ENCODE measurements at regions not wholly inside any gene's neighbourhood (a gene's known extent, or its start where the extent isn't known, plus 50 kb on each side); places are given as distances from the start of the nearest gene placed in this dataset.

DNA sequence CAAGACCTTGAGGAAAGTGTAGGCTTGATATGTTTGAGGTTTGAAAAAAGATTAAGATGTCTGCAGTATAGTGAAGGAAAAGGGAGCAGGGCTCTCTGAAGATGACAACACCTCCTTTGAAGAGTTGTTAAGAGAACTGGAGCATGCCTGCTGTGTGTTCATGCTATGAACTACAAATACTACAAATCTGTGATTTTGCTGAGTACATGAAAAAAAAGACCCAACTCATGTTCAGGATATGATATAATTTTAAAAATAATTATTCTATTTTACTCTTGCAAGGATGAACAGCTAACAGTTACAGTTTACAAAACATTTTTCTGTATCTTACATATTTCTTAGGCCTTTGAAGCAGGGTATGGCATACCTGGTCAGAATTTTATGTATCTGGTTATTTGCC, 305.4 kb upstream of the CWC22 start:
- no peak overlapping the region for H3K4me2 ChIP-seq
- no peaks in the 10 kb centered on the region for H3K36me3 ChIP-seq (replicated peaks in 1 of 2; ENCODE audit: control insufficient read depth in 1 of 2, insufficient read depth in 2 of 2, low read length in 1 of 2)
- H3K9ac ChIP-seq = no peak overlapping the region
- no peaks in the 10 kb centered on the region for H4K20me1 ChIP-seq (ENCODE audit: insufficient read depth)
- H3K27ac ChIP-seq (ENCODE audit: low read depth in 2 of 2, low read length in 1 of 2) = no peak overlapping the region
- POLR2A ChIA-PET = no interaction called here
- no peak overlapping the region for H2AFZ ChIP-seq (ENCODE audit: low read depth)
- H3K4me1 ChIP-seq (ENCODE audit: control insufficient read depth in 1 of 2, insufficient read depth in 2 of 2, low read depth in 1 of 2, low read length in 1 of 2) = no peaks in the 10 kb centered on the region
- H3K9me3 ChIP-seq = no peaks in the 10 kb centered on the region
- no peaks in the 10 kb centered on the region for H3K79me2 ChIP-seq (ENCODE audit: insufficient read depth)
- no peaks in the 10 kb centered on the region for H3F3A ChIP-seq (replicated peaks; ENCODE audit: insufficient read depth)
- H3K9me2 ChIP-seq = no peaks in the 10 kb centered on the region
- no peak overlapping the region for H3K4me3 ChIP-seq (ENCODE audit: low read depth in 2 of 2, low read length in 1 of 2)
- DNase-seq = no peak
- TF ChIP-seq ELF1 (IDR thresholded peaks at IDR 0.05) = no peak
- TF ChIP-seq NRF1 (IDR thresholded peaks at IDR 0.05; ENCODE audit: low read depth, low read length) = no peak
- TF ChIP-seq, protein P1, sequence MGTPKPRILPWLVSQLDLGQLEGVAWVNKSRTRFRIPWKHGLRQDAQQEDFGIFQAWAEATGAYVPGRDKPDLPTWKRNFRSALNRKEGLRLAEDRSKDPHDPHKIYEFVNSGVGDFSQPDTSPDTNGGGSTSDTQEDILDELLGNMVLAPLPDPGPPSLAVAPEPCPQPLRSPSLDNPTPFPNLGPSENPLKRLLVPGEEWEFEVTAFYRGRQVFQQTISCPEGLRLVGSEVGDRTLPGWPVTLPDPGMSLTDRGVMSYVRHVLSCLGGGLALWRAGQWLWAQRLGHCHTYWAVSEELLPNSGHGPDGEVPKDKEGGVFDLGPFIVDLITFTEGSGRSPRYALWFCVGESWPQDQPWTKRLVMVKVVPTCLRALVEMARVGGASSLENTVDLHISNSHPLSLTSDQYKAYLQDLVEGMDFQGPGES (IDR thresholded peaks at IDR 0.05; ENCODE audit: low read depth, low read length) = no peak
- TF ChIP-seq, protein P2, sequence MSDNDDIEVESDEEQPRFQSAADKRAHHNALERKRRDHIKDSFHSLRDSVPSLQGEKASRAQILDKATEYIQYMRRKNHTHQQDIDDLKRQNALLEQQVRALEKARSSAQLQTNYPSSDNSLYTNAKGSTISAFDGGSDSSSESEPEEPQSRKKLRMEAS (IDR thresholded peaks at IDR 0.05; ENCODE audit: low read depth) = no peak
- TF ChIP-seq YY1 (IDR thresholded peaks at IDR 0.05; ENCODE audit: low read depth) = no peak
- no peak for TF ChIP-seq RAD21 (IDR thresholded peaks at IDR 0.05; ENCODE audit: low read length)
- no peak for TF ChIP-seq TCF12 (IDR thresholded peaks at IDR 0.05)
- TF ChIP-seq EZH2phosphoT487 (IDR thresholded peaks at IDR 0.05; ENCODE audit: borderline replicate concordance, low read depth) = no peak
- no peak for TF ChIP-seq NFIC (IDR thresholded peaks at IDR 0.05; ENCODE audit: borderline replicate concordance)
- no peak for TF ChIP-seq GATA2 (CRISPR knock-in tag; IDR thresholded peaks at IDR 0.05)
- TF ChIP-seq POLR2AphosphoS5 (IDR thresholded peaks at IDR 0.05; ENCODE audit: low read depth, low read length) = no peak
- TF ChIP-seq, protein P3, sequence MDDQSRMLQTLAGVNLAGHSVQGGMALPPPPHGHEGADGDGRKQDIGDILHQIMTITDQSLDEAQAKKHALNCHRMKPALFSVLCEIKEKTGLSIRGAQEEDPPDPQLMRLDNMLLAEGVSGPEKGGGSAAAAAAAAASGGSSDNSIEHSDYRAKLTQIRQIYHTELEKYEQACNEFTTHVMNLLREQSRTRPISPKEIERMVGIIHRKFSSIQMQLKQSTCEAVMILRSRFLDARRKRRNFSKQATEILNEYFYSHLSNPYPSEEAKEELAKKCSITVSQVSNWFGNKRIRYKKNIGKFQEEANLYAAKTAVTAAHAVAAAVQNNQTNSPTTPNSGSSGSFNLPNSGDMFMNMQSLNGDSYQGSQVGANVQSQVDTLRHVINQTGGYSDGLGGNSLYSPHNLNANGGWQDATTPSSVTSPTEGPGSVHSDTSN (IDR thresholded peaks at IDR 0.05) = no peak
- TF ChIP-seq FOXM1 (IDR thresholded peaks at IDR 0.05; ENCODE audit: low read depth) = no peak
- TF ChIP-seq, protein P4, sequence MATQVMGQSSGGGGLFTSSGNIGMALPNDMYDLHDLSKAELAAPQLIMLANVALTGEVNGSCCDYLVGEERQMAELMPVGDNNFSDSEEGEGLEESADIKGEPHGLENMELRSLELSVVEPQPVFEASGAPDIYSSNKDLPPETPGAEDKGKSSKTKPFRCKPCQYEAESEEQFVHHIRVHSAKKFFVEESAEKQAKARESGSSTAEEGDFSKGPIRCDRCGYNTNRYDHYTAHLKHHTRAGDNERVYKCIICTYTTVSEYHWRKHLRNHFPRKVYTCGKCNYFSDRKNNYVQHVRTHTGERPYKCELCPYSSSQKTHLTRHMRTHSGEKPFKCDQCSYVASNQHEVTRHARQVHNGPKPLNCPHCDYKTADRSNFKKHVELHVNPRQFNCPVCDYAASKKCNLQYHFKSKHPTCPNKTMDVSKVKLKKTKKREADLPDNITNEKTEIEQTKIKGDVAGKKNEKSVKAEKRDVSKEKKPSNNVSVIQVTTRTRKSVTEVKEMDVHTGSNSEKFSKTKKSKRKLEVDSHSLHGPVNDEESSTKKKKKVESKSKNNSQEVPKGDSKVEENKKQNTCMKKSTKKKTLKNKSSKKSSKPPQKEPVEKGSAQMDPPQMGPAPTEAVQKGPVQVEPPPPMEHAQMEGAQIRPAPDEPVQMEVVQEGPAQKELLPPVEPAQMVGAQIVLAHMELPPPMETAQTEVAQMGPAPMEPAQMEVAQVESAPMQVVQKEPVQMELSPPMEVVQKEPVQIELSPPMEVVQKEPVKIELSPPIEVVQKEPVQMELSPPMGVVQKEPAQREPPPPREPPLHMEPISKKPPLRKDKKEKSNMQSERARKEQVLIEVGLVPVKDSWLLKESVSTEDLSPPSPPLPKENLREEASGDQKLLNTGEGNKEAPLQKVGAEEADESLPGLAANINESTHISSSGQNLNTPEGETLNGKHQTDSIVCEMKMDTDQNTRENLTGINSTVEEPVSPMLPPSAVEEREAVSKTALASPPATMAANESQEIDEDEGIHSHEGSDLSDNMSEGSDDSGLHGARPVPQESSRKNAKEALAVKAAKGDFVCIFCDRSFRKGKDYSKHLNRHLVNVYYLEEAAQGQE (IDR thresholded peaks at IDR 0.05; ENCODE audit: low read depth, low read length) = no peak
- TF ChIP-seq SIN3A (IDR thresholded peaks at IDR 0.05; ENCODE audit: borderline replicate concordance, low read depth, low read length) = no peak
- no peak for TF ChIP-seq FOXJ3 (CRISPR knock-in tag; IDR thresholded peaks at IDR 0.05)
- no peak for TF ChIP-seq SMC3 (IDR thresholded peaks at IDR 0.05; ENCODE audit: low read depth, low read length)
- TF ChIP-seq EP300 (IDR thresholded peaks at IDR 0.05; ENCODE audit: borderline replicate concordance in 1 of 2, low read depth in 1 of 2, low read length in 1 of 2) = no peak
- no peak for TF ChIP-seq MXI1 (IDR thresholded peaks at IDR 0.05; ENCODE audit: low read depth, low read length)
- no peaks in the 10 kb centered on the region for H3K27me3 ChIP-seq (ENCODE audit: insufficient read depth)
- CTCF ChIA-PET = no interaction called here

Measured in SK-N-SH (cell line).